HG03439 (cell line): ENCODE measurements at regions not wholly inside any gene's neighbourhood (a gene's known extent, or its start where the extent isn't known, plus 50 kb on each side); places are given as distances from the start of the nearest gene placed in this dataset.
"Not testable (repeated sequence)": the region's sequence is repeated elsewhere in the genome, so short reads cannot be mapped to it uniquely, and the experiment has no call there.

Source experiments
- ATAC-seq: cut with Tn5 transposase; IDR thresholded peaks from one replicate; pipeline ENCODE4 v1.9.1; 2021; ENCODE audit warnings: mild to moderate bottlenecking, moderate library complexity; ENCODE audit not compliant: unreplicated experiment

GRCh38 chr6:169145496-169145895, 108.2 kb downstream of the THBS2 start:
- ATAC-seq, result no peak

- ATAC-seq, result no peak
Observed at GRCh38 chr6:169144356-169144755, 109.3 kb downstream of the THBS2 start.

- no peak for ATAC-seq
Observed at GRCh38 chr6:169142538-169142844, 111.2 kb downstream of the THBS2 start.

- ATAC-seq, result no peak
Observed at GRCh38 chr6:169141671-169142537, 111.7 kb downstream of the THBS2 start.

GRCh38 chr6:169140986-169141495, 112.6 kb downstream of the THBS2 start:
- no peak for ATAC-seq

- no peak for ATAC-seq
Observed at GRCh38 chr6:169139179-169139971, 114.3 kb downstream of the THBS2 start.

- no peak for ATAC-seq
Observed at GRCh38 chr6:169132352-169132940, 121.2 kb downstream of the THBS2 start.

- ATAC-seq, result no peak
Observed at GRCh38 chr6:169131390-169131789, 122.3 kb downstream of the THBS2 start.

- ATAC-seq, result no peak
Observed at GRCh38 chr6:169130113-169130512, 123.5 kb downstream of the THBS2 start.

- ATAC-seq, result no peak
Observed at GRCh38 chr6:169121013-169121412, 132.6 kb downstream of the THBS2 start.

- no peak for ATAC-seq
Observed at GRCh38 chr6:169119669-169120068, 134.0 kb downstream of the THBS2 start.

GRCh38 chr6:169118346-169118830, 135.3 kb downstream of the THBS2 start:
- ATAC-seq, result no peak

- ATAC-seq, result no peak
Observed at GRCh38 chr6:169117663-169118062, 136.0 kb downstream of the THBS2 start.

- ATAC-seq, result peak; percentile 51
Observed at GRCh38 chr6:169115632-169116031, 138.0 kb downstream of the THBS2 start.

GRCh38 chr6:169114632-169115031, 139.0 kb downstream of the THBS2 start:
- not testable (repeated sequence) for ATAC-seq

- peak; percentile 88 for ATAC-seq
Observed at GRCh38 chr6:169112483-169113320, 140.9 kb downstream of the THBS2 start.

- ATAC-seq, result no peak
Observed at GRCh38 chr6:169111203-169111602, 142.4 kb downstream of the THBS2 start.

GRCh38 chr6:169109411-169110220, 144.0 kb downstream of the THBS2 start:
- ATAC-seq, result no peak

GRCh38 chr6:169108753-169109152, 144.9 kb downstream of the THBS2 start:
- no peak for ATAC-seq

- ATAC-seq, result no peak
Observed at GRCh38 chr6:169106176-169106575, 147.5 kb downstream of the THBS2 start.
